Lung microvascular endothelial cell (primary cell): ENCODE measurements at regions not wholly inside any gene's neighbourhood (a gene's known extent, or its start where the extent isn't known, plus 50 kb on each side); places are given as distances from the start of the nearest gene placed in this dataset.

Experiments
- DNase-seq, 2 donors: peaks; one replicate each; pipeline versions ENCODE4 v3.0.0 to v3.0.0-alpha.2; 2010; ENCODE audit warnings: low read depth in 2 of 2

DNA sequence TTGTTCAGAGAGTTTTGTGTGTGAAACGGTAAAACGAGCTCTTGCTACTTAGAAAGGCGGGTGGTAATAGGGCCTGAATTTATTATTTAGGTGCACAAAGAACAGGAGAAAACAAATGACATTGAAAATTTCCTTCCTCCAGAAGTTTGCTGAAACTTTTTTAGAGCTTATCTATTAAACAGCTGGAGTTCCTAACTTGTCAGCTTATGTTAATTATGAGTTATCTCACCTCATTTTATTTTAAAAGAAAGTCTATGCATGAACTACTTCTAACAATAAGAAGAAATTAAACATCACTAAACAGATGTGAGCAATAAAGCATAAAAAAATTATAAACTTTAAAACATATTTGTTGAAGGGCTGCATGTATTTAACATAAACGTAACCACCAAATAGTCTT lies 373.9 kb upstream of the ANO3 start:
- DNase-seq, result no peak

DNA sequence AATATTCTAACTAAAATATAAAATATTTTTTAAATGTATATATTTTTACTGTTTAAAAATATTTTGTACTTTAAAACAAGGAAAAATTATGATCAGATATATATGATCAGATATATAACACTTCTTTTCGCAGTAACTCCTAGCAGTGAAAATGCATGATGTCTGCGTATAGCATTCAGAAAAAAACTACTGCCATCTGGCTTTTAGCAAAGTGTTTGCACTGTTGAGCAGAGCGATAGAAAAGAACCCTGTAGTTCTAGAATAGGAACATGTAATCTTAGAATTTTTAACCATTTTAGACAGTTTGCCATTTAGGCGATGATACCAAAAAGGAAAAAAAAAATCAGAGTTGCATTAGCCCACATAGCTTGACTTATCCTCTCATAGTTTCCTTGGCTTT lies 370.4 kb upstream of the ANO3 start:
- no peak for DNase-seq

DNA sequence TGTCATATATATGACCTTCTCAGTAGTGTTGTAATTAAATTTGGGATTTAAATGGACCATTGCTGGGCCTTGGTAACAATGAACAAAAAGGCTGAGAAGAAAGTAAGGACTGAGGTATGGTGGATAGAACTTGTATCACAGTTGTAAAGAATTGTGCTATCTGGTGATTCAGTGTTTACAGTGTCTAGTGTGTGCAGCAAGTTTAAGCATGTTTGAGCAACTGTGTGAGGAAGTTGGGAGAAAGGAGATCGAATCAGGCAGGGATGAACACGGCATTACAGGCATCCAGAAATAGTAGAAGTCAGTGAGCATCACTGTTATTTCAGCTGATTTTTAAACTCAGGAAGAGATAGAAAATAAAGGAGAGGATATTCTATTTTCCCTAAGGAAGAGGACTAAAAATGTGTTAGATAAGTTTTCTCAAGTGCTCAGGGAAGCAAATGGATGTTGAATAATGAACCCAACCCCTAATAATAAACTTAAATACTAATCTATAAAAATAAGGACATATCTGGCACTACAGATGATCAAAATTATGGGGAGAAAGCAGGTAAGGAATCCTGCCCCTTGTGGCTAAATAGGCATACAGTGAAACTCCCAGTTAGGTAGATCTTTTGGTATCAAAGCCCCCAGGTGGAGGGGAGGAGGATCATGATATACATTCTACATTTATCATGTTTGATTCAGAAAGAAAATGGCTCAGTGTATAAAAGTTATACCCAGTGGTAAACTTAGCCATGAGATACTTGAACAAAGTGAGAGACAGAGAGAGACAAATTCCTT lies 361.0 kb upstream of the ANO3 start:
- DNase-seq, result no peak

DNA sequence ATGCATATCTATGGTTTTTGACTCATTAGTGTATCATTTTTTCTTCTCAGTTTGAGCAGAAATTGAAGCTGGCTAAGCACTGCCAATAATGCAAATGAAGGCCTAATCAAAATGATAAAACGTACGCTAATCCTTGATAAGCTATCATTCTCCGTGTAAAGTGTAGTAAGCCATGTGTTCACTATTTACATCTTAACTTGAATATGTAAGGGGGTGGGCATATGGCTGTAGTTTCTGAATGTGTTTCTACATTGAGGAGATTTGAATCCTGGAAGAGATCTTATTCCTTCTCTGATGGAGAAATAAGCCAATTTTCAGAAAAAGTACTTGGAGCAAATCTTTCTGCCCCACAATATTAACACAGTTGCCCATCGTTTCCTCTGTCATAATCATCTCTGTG lies 351.8 kb upstream of the ANO3 start:
- DNase-seq, result no peak

DNA sequence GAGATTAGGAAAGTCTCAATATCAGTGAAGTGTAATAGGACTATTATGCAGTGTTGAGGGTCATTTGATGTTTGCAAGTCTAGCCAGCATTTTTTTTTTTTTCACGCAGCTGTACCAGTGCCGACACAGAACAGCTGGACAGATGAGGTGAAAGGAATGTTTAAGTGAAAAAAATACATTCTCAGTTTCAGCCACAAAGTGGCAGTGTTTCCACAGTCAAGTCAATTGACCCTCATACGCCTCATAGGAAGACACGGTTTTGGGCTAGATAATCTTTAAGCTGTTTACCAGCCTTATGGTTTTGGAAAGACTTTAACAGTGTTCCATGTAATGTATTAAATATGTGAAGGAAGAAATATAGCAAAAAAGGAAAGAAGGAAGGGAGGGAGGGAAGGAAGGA lies 349.9 kb upstream of the ANO3 start:
- peak; percentile 58 to 62 for DNase-seq

DNA sequence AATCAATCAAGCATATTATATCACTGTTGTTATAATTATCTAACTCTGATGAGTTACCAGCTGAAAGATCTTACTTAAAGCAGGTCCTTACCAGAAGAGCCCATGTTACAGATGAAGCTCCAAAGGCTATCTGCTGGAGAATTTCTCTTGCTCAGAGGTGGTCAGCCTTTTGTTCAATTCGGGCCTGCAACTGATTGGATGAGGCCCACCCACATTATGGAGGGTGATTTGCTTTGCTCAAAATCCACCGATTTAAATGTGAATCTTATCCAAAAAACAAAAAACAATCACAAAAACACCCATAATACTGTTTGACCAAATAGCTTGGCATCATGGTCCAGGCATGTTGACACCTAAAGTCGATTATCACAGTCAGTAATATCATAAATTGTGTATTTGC lies 348.6 kb upstream of the ANO3 start:
- no peak for DNase-seq

DNA sequence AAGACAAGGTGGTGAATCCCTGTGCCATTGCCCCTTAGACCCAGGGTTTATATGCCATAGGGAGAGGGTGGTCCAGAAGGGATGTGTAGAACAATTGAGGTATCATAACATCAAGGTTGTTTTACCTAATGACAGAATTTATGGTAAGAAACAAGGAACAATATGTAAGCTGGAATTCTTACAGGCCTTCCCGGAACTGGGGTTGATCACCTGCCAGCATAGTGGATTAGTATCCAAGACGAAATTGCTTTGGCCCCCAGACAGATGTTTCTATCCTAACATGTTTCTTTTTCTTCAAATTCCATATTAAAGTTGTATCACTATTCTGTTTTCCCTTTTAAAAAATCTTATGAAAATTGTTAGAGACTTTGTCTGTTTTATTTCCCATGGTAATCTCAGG lies 343.8 kb upstream of the ANO3 start:
- DNase-seq, result no peak

DNA sequence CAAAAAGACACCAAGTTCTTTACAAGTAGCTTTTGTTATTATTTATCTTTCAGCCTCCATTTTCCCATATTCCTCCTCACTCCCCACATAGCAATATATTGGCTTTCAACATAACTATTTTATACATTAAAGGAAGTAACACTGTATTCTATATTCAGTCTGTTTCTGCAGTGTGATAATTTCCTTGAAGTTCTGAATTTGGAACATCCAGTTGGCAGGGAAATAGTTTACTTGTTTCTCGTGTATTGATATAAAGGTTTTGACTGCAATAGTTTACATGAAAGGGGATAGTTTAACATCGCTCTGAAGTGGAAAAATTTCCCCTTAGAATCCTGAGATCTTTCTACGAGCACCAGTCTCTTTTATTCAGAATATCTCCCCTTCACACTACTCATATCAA lies 341.5 kb upstream of the ANO3 start:
- no peak for DNase-seq

DNA sequence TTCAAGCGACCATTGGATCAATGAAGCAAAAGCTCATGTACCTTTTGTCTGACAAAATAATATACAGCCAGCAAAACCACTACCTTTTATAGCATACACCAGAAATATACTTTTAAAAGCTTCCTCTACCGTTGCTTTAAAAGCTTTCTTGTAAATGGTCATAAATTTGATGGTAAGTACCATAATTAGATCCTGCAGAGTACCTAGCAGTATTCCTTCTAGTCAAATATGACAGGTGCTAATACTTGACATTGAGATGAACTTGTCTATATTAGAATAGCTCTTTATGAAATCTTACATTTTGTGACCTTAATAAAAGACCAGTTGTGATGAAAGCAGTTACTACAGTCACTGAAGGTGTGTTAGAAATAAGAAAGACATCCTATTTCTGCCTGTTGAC lies 340.5 kb upstream of the ANO3 start:
- no peak for DNase-seq

DNA sequence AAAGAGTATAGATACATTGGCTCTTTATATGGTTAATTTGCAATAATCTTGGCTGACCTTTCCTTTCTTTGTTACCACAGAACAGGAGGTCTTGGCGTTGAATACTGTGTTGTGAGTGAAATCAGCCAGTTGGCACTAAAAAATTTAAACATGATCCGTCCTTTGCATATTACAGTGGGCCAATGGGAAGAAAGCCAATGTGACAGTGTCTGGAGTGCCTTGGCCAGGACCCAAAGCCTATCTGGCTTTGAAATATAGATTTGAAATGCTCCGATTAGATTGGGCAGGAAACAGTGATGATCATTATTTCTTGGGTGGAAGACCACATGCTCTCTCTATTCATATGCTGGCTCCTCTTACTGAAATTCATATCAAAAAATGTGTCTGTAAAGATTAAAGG lies 339.6 kb upstream of the ANO3 start:
- DNase-seq, result no peak

DNA sequence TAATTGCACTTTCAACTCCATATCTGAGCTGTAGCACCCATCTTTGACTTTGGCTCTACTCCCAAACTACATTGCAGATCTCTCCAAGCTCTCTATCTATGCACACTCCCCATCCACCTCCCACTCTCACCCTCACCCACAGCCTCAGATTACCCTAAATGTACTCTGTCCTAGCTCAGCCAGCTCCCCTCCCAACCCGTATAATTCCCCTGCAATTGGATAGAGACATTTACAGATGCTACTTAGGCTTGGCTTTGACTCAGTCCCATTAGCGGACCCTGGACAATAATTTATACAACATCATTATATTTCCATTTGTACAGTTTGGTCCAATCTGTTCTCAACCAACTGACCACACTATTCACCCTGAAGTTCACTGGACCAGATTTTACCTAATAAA lies 338.9 kb upstream of the ANO3 start:
- no peak for DNase-seq

DNA sequence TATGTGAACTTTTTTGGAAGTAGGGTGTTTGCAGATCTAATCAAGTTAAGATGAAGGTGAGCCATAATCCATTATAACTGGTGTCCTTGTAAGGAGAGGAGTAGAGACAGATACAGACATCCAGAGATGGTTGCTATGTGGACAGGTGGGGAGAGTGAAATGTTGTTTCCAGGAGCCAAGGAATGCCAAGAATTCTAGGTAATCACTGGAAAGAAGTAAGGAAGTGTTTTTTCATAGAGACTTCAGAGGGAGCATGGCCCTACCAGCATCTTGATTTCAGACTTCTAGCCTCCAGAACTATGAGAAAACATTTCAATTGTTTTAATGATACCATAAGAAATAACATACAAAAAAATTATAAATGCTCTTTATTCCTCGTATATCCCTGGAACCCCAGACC lies 320.5 kb upstream of the ANO3 start:
- DNase-seq, result no peak

DNA sequence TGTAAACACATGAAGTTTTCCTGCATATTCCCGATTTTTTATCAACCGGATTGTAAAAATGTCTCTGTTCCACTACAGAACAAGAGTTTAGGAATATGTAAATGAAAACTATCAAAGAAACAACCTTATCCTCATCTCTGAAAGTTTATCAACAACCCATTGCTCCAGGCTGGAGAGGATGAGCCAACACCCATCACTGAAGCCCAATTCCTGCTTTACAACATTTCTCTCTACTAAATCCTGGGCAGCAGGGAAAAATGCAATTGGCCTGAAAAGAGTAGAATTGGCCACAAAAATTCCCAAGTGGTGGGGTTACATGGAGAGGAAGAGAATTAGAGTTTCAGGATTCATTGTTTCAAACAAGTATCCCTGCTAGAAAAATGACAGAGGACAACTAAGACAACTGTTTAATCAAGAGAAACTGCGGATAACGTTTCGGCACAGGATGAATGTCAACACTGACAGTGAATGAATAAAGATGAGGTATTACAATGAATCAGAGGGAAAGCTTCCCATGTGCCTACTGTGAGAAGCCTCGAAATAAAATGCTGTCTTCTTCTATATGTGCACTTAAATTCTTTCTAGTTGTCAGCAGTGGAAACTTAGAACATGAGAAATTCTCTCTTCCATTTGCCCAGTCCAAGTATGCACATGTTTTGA lies 317.3 kb upstream of the ANO3 start:
- no peak for DNase-seq

DNA sequence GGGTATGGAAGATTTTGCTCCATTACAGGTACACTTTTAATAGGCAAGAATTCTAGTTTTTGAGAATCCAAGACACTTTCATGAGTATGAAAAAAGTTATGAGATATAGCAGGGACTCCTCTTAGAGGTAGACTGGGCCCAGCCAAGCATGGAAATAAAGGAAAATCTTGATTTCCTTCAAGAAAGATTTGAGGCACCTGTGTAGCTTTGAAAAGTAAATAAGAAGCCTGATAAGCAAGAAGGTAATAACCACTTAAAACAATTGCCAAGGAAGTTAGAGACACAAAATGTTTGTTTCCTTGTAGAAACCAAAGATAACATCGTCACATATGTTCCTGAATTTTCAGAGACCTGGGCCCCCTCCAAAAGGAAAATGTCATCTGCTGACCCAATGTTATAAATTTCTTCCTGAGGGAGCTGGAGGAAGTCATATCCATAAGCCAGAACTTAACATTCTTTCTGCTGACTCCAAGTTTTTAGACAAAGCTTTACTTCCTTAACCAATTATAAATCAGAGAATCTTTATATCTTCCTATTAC lies 314.5 kb upstream of the ANO3 start:
- DNase-seq, result no peak

DNA sequence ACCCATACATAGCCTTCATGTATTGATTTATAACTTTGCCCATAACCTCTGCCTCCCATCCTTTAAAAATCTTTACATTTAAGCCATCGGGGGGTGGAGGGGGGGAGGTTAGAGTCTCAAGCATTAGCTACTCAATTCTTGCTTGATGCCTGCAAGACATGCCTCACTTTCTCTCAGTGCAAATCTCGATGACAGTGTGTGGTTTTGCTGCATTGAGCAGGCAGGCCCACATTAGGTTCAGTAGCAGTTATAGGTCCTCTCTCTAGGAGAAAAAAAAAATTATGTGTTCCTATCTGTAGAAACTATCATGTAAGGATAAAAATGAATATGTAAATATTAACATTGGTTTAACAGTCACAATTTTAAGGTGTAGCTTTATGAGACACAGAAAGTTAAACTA lies 314.0 kb upstream of the ANO3 start:
- DNase-seq, result no peak

DNA sequence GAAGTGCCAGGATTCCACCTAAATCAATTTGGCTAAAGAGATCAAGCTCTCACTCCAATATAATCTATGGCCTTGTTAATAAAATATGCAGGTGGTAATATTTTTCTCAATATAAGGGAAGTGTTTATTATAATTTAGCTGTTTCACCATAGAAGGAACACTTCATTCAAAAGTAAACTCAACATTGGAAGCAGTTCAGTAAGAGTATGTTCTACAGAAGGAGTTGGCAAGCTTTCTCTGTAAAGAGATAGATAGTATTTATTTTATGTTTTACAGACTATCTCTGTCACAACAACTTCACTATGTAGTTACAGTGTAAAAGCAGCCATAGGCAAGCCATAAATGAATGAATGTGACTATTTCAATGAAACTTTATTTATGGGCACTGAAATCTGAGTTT lies 313.6 kb upstream of the ANO3 start:
- no peak for DNase-seq

DNA sequence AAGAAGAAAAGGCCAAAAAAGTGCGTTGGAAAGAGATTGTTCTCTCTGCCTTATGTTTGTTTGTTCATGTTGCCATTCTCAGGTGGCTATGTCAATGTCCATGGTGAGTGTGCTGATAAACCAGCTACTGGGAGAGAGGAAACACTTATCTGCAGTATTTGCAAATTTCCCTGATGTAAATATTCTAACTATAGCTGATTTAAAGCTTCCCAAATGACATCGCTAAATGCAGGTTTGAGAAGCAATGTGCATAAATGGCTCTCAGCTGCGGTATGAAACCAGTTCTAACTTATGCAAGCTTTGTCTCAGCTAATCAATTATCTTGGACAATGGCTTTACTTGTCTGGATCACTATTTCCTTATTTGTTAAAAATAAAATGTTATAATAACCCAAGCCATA lies 312.5 kb upstream of the ANO3 start:
- no peak for DNase-seq

DNA sequence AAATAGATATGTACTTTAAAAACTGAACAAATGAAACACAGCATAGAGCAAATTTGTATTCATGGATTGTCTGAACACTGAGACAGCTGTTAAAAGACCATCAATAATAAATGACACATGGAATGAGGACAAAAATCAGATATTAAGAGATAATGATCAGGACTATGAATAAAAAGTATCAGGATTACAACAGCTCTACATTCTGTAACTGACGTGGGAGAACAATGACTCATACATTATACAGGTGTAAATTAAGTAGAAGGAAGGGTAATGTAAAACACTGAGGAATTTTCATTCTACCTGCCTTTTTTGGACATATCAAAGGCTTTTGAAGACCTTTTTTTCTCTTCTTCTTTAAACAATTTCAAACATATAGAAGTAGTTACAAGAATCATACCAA lies 310.9 kb upstream of the ANO3 start:
- no peak for DNase-seq

DNA sequence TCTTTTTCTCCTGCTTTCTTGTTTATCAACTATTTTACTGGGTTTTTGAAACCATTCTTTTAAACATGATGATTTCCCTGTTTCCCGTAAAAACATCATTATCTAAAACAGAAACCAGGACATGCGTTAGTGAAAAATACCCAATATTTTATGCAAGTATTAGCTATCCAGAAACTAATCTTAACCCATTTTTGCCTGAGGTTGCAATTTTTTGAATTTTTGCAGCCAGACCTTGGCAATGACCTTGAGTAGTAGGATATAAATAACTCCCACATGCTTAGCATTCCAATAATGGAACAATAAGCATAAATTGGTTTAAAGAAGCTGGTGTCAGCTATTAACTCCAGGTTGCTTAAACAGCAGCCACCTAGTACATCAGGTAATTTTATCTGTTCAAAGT lies 308.9 kb upstream of the ANO3 start:
- no peak for DNase-seq

DNA sequence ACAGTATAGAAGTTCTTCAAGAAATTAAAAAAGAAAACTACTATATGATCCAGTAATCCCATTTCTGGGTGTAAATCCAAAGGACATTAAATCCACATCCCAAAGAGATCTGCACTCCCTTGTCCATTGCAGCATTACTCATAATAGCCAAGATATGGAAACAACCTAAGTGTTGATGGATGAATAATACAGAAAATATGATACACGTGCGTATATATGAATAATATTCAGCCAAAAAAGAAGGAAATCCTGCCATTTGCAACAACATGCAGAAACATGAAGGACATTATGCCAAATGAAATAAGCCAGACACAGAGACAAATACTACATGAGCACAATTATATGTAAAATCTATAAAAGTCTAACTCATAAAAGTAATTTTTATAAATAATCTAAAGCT lies 306.3 kb upstream of the ANO3 start:
- no peak for DNase-seq

DNA sequence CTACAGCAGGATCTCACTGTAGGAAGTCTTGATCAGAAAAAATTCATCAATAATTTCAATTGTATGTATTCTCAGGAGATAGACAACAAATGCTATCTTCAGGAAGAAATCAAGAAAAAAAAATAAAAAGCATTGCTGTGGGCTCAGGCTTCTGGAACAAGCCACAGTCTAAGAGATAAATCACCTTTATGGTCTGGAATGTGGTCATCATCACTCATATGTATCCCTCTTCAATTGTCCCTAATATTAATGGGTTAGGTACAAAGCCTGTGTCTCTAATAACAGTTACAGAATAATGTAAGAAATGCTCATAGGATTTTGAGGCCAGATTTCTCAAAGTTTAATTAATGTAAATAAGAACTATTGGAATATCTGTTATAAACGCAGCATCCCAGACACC lies 305.9 kb upstream of the ANO3 start:
- DNase-seq, result no peak

DNA sequence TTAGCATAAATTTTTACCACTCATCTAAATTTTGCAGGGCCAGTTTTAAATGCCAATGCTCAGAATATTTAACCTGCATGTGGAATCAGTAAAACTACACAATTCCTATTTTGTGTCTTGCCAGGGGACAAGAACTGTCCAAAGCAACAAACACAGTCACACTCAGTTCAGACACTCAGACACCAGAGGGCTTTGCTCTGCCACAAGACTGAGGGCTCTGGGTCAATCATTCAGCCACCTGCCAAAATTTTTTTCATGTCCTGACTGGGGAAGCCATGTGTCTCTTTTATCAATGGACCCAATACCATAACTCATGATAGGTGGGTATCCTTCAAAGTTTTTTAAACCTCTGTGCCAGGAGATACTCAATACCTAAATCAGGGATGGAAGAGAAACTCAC lies 304.0 kb upstream of the ANO3 start:
- DNase-seq, result no peak

DNA sequence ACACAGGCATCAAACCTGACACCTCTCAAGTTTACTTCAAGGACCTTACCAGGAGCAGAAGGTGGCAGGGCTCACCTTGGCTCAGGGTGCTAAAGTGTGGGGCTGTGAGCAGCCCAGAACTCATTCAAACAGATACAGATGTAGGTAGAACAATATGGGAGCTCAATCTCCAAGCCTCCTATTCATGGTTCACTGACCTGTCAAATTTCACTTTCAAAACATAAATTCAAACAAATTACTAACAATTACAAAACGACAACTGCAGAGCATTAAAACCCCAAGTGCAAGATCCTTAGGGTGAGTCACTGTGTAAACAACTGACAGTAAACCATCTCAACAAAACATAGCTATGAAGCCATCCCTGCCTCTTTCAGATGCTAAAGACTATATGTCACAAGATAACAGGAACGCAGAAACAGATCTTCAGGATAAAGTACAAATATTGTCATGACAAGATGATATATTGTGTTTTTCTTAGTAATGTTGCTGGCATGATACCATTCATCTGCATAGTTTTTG lies 303.5 kb upstream of the ANO3 start:
- no peak for DNase-seq
